H1 (cell line): ENCODE measurements at regions not wholly inside any gene's neighbourhood (a gene's known extent, or its start where the extent isn't known, plus 50 kb on each side); places are given as distances from the start of the nearest gene placed in this dataset.

Experiments used
- E2F6 ChIP-seq: IDR thresholded peaks from 2 replicates; pipeline ENCODE4 v1.6.1; 2012; ENCODE audit warnings: inconsistent platforms
- POLR2A ChIP-seq, 2 experiments: IDR thresholded peaks; 1 replicate in 1 of 2; 2 replicates in 1 of 2; pipeline ENCODE4 v1.6.1; 2011; ENCODE audit warnings: low read depth in 2 of 2, low read length in 2 of 2, mild to moderate bottlenecking in 2 of 2; ENCODE audit errors: control extremely low read depth in 1 of 2
- RBBP5 ChIP-seq: IDR thresholded peaks from 2 replicates; pipeline ENCODE4 v1.7.1; 2012; ENCODE audit warnings: low read depth, mild to moderate bottlenecking, inconsistent platforms, low read length, moderate library complexity, borderline replicate concordance

- no peak for TF ChIP-seq POLR2A (IDR thresholded peaks at IDR 0.05; ENCODE audit: control extremely low read depth in 1 of 2, low read depth in 2 of 2, low read length in 2 of 2)
- no peak for TF ChIP-seq E2F6
- no peak for TF ChIP-seq RBBP5
Observed at GRCh38 chr5:21185536-21185935, 1197.5 kb upstream of the CDH18 start (continued).
